Astrocyte (in vitro differentiated cells and primary cell): ENCODE measurements at regions not wholly inside any gene's neighbourhood (a gene's known extent, or its start where the extent isn't known, plus 50 kb on each side); places are given as distances from the start of the nearest gene placed in this dataset.

ENCODE experiments used
- CTCF ChIP-seq: IDR thresholded peaks from 2 replicates; pipeline ENCODE4 v1.5.1; 2011; ENCODE audit warnings: low read depth, mild to moderate bottlenecking, inconsistent platforms, low read length, moderate library complexity; ENCODE audit not compliant: insufficient read depth
- EZH2 ChIP-seq: IDR thresholded peaks from 2 replicates; pipeline ENCODE4 v1.6.1; 2012; ENCODE audit warnings: mild to moderate bottlenecking, low read length, inconsistent platforms; ENCODE audit not compliant: insufficient read depth

- no peak for TF ChIP-seq CTCF
- no peak for TF ChIP-seq EZH2
Measured at GRCh38 chr16:80254970-80255369, 285.8 kb upstream of the DYNLRB2 start.
